HT-29 (cell line): ENCODE measurements at regions not wholly inside any gene's neighbourhood (a gene's known extent, or its start where the extent isn't known, plus 50 kb on each side); places are given as distances from the start of the nearest gene placed in this dataset.

Source experiments
- DNase-seq: peaks from one replicate; pipeline ENCODE4 v3.0.0-alpha.2; 2015; ENCODE audit warnings: low spot score

DNA sequence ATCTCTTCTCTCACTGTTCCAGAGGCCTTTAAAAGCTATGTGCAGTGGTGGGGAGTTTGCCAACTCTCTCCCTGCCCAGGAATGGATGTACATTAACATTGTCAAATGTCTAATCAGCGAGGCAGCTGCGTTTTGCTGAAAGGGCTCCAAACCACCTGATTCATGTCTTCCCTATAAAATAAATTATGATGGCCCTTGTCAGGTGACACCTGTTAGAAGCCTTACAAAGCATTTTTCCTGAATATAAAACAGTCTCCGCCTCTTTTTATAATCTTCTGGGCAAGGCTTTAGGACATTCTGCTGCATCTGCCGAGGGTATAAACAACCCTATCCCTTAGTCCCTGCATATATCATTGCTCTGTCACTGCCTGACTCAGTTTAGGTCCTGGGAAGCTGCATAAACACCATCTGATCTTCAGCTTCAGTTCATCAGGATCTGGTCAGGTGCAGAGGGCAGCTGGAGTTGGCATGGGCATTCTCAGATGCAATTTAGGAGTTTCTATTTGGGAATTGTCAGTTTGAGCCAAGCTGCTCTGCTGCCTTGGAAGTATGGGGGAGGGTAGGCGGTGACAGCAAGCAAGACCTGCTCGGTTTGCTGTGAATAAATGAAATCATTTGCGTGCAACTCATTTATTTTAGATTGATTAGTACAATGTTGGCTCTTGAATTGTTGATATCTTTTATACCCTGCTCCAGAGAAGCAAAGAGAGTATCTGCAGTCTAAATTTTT lies 103.5 kb downstream of the ACER2 start:
- DNase-seq, result no peak

DNA sequence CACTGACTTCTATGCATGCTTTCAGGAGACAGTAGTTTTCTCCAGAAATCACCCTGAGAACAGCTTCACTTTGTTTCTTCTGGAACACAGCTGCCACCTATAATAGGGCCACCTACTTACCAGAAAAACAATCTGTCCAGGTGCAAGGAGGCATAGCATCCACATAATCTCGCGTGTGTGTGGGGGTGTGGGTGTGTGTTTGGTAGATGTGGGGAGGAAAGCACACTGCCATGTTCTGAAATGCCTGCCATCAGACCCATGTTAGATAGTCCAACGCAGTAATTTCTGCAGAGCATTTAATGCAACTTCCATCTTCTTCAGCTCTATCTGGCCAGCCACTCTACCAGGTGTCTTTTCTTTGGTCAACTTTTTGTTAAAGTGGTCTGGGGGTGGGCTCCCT lies 102.9 kb downstream of the ACER2 start:
- no peak for DNase-seq

DNA sequence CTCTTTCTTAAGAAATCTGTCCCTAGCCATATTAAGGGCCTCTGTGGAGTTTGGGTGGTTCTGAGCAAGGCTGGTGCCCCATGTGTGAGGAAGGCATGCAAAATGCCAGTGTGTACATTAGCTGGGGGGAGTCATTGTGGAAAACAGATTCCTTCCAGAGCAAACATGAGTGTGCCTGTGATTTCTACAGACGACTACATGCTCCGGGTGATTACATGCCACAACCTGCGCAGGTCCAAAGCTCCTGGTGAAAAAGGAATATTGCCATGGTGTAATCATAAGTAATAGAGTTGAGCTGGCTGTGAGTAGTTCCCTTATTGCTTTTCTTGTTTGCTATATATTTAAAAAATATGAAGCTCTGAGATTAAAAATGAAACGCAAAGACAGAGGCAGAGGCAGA lies 102.1 kb downstream of the ACER2 start:
- DNase-seq, result no peak
